NCI-H345 treated with DMSO at 0.1 percent for 48 hours (cell line): ENCODE measurements at regions not wholly inside any gene's neighbourhood (a gene's known extent, or its start where the extent isn't known, plus 50 kb on each side); places are given as distances from the start of the nearest gene placed in this dataset.
"Not testable (repeated sequence)": the region's sequence is repeated elsewhere in the genome, so short reads cannot be mapped to it uniquely, and the experiment has no call there.

Experiments
- DNase-seq: peaks from one replicate; lab custom pipeline; 2025; ENCODE audit not compliant: unreplicated experiment; lab: John Stamatoyannopoulos, UW

- DNase-seq, result no peak
Measured at GRCh38 chr9:80502306-80502705, 930.5 kb downstream of the TLE4 start.

DNA sequence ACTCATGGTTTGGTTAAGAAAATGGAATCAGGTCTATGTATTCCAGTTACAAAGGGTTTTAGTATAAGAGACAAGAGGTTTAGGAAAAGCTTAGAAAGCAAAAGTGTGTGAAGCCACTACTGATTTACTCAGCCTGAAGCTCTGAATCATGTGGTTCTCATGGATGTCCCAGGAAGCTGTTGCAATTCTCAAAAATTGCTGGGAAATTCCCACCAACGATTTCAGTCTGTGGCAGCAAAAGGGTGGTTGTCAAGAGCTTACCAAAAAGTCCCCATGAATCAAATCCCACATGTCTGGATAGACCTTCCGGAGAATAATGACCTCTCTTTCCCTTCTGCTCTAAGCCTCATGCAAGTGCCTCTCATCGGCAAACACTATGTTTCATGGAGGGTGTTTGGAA lies 929.9 kb downstream of the TLE4 start:
- DNase-seq, result no peak

- no peak for DNase-seq
Measured at GRCh38 chr9:80500300-80500699, 928.5 kb downstream of the TLE4 start.

GRCh38 chr9:80498001-80498555 lies 926.3 kb downstream of the TLE4 start:
- no peak for DNase-seq

DNA sequence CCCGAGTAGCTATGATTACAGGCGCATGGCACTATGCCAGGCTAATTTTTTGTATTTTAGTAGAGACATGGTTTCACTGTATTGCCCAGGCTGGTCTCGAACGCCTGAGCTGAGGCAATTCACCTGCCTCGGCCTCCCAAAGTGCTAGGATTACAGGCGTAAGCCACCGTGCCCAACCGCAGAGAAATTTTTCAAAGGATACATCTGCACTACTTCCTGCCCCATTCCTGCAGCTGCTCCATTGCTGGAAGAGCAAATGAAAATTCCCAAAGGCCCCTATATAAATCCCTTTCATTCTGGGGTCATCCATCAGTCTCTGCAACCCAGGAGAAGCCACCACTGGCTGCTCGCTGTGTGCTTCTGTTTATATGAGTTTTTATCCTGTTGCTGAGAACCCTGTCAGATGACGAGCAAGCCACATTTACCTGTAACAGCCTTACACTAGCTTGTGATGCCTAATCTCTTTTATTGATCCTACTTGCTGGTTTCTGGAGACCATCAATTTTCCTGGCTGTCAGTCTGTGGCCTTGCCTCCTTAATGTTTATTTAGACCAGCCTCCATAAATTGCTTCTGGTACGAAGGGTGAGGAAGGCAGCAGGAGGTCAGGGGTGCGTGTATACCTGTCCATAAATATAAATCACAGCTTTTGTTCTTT lies 925.3 kb downstream of the TLE4 start:
- no peak for DNase-seq

DNA sequence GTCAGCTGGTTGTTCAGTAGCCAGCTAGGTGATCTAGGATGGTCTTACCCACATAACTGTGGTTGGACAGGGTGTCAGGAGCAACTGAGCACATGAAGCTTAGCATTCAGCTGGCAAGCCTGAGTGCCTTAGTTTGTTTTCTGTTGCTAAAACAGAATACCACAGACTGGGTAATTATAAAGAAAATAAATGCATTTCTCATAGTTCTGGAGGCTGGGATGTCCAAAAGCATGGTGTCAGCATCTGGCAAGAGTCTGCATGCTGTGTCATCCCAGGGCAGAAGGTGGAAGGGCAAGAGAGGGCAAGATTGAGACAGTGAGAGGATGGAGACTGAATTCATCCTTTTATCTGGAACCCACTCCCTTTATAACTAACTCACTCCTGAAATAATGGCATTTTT lies 921.5 kb downstream of the TLE4 start:
- no peak for DNase-seq

- no peak for DNase-seq
Measured at GRCh38 chr9:80492221-80492620, 920.5 kb downstream of the TLE4 start.

- no peak for DNase-seq
Measured at GRCh38 chr9:80491086-80491696, 919.4 kb downstream of the TLE4 start.

DNA sequence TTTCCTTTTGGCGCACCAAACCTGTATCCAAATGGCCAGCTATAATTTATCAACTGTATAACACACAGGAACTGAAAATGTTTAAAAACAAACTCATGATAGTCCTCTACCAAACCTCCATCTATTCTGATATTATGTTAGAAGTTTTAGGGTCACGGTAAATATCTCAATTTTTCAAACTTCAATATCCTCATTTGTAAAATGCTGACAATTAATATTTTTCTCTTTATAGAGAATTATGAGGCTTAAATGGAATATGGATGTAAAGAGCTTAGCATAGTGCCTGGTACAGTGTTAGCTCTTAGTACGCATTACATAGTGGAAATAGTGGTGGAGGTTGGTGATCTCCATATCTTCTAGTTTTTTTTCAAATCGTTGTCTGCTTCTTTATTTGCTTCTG lies 917.6 kb downstream of the TLE4 start:
- DNase-seq, result no peak

DNA sequence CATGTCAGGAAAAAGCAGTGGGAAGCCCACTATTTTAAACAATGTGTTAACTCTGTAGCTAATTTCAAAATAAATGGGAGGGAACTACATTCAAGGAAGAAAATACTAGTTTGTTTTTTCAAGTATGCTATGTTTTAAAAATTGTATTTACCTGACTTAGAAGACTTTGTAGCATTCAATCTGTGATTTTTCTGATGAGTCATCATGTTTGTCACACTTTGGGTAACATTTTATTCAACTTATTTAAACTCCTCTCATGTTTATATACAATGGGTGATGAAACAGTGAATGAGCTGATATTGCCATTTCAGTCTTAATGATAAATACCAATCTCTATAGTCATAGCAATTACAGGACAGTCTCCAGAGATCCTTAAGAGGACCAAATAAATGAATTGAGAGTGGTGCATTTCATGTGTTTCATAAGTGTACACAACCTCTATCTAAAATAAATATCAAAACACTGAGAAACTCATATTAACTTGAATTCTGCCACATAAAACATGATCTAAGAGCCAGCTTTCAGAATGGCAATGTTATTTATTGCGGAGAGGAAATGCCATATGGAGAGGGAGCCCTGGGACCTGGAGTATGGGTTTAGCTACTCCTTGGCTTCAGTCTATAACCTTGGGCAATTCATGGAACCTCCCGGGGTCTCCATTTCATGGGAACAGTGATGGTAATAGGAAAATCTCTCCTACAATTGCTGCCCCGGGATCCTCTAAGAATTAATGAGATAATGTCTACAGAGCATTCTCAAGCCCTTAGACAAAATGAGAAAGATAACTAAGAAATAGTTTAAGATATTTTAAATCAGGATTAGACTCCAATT lies 913.9 kb downstream of the TLE4 start:
- no peak for DNase-seq

DNA sequence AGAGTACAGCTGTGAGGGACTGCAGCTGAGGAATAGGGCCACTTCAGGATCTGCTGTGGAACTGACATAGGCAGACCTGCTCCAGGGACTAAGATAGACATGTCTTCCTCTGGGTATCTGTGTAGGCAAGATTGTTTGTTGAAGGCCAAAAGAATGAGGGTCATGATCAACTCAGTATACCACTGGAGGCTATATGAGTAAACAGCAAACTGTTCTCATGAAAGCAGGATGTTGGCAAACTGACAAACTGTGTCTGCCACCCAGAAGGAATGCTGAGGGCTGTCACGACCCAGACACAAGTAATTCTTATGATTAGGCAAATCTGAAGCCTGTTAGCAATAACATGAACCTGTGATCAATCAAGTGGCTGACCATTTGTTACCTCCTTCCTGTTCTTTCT lies 910.5 kb downstream of the TLE4 start:
- DNase-seq, result not testable (repeated sequence)

GRCh38 chr9:80467632-80468031 lies 895.9 kb downstream of the TLE4 start:
- DNase-seq, result no peak

DNA sequence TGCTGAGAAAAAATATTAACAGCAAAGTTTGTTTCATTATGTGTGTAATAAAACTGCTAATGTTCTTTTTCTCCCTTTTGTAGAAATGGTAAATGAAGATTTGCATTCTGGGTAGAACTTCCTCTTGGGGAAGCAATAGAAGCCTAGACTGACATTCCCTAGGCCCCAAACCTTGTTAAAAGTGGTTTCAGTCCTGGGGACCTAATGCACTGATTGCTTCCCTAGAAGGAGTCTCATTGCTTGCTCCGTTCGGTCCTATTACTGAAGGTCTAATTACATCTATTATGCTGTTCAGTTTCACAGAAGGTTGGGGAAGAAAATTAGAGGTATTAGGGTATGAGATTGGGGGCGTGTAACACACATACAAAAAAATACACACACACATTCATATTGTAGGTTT lies 893.8 kb downstream of the TLE4 start:
- DNase-seq, result no peak

GRCh38 chr9:80449513-80449912 lies 877.7 kb downstream of the TLE4 start:
- DNase-seq, result no peak

DNA sequence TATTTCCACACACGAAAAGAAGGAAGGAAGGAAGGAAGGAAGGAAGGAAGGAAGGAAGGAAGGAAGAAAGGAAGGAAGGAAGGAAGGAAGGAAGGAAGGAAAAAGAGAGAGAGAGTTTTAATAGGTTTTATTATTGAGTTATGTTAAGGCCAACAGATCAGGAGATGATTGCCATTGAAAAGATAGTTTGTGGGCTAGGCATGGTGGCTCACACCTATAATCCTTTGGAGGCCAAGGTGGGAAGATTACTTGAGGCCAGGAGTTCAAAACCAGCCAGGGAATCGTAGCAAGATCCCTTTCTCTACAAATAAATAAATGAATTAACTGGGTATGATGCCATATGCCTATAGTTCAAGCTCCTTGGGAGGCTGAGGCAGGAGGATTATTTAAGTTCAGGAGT lies 877.2 kb downstream of the TLE4 start:
- no peak for DNase-seq

DNA sequence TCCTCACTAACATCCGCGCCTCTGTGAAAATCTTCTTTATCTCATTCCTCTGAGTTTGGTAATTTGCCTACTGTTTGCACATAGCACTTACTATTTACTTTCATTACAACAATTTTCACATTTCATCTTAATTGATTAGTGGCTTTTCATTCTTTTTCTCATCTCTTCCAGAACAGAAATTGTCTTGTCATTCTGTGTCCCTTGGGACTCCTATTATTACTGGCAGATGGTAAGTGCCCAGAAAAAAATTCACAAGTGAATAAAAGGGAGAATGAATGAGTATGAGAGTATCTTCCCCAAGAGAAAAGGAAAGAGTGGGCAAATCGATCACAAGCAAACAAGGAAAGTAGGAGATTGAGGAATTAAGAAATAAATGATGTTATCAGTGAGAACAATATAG lies 876.1 kb downstream of the TLE4 start:
- DNase-seq, result no peak

- no peak for DNase-seq
Measured at GRCh38 chr9:80440724-80441123, 869.0 kb downstream of the TLE4 start.

- DNase-seq, result no peak
Measured at GRCh38 chr9:80437825-80438224, 866.1 kb downstream of the TLE4 start.

GRCh38 chr9:80437091-80437640 lies 865.4 kb downstream of the TLE4 start:
- DNase-seq, result no peak

DNA sequence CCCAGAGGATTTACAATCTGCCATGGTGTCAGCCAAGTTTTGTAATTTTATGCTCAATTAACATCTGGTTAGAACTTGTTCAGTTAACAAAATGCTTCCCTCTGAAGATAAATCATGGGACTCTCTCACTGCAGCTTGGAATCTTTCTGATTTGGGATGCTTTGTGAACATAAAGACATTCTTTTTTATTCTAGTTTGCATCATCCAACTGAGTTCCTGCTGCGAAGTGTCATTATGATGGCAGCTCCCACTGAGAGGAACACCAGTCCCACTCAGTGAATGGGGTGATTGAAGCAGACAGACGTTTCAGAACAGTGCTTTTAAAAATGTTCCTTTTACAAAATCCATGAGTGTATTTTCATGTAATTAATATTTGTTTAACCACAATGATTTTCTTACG lies 863.8 kb downstream of the TLE4 start:
- DNase-seq, result no peak

DNA sequence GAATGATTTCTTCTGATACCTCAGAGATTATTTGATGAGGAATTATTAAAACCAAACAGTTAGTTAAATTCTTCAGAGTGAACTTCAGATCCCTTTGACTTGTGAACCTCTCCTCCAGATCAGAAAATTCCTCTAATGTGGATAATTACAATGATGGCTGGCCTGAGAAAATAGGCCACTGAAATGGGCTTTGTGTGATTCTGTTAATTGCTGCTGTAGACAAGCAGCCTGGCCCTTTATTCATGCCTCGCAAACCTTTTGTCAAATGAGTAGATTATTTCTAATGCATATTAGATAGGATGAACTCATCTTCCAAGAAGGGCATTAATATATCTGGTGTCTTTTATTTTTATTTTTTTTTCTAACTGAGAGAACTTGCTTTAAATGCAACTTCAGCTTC lies 855.2 kb downstream of the TLE4 start:
- no peak for DNase-seq
